ENCODE measurements at regions not wholly inside any gene's neighbourhood (a gene's known extent, or its start where the extent isn't known, plus 50 kb on each side); places are given as distances from the start of the nearest gene placed in this dataset.

- no peak for DNase-seq
These were observed 216.0 kb upstream of the SERP2 start for GRCh38 chr13:44157606-44158005.

GRCh38 chr13:44158098-44158521, 215.5 kb upstream of the SERP2 start:
- DNase-seq = no peak

DNA sequence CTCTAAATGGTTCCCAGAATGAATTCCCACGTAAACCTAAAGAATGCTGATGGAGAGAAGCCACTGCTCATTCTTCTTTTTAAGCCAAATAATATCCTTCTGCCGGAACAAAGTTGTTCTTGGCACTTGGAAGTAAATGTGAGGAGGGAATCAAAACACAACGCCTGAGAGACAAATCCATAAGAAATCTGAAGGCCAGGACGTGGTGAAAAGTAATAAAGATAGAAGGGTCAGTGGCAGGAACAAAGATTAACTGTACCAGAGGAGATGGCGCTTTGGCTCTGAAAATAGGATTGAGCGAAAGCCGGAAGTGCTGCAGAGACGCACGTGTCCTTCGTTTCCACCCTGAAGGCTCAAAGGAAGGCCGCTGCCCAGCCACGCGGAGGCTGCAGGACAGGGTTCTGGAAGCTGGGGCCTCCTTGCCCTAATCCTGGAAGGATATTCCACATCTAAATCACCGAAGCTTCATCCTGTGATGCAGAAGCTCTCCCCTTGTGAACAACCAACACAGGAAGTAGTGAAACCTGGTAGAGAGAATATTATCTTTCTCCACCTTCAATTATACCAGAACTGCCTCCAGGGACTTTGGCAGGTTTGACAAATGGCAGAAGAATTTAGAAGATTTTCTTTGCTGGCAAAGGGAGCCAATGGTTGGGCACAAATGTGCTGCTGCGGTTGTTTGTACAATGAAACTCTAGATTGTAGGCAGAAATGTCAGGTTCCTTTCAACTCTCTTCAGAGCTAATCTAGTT, 214.6 kb upstream of the SERP2 start:
- DNase-seq = no peak

GRCh38 chr13:44159633-44160279, 213.9 kb upstream of the SERP2 start:
- DNase-seq = no peak

GRCh38 chr13:44160591-44161191, 212.9 kb upstream of the SERP2 start:
- no peak for DNase-seq

DNA sequence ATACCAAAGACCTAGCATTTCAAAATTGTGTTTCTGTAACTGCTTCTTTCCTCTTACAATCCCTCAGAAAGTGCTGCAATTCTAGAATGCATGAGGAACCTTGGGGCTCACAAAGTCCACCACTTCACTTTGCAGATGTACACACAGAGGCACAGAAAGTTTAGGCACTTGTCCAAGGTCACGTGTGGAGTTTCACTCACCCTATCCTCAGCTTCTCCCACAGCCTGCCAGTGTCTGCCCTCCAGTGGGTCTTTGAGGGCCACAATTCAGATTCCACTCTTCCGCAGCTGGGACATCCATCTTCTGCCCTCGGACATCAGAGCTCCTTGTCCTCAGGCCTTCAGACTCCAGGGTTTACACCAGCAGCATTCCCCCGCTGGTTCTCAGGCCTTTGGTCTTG, 210.5 kb upstream of the SERP2 start:
- DNase-seq = no peak

- no peak for DNase-seq
These were observed 208.3 kb upstream of the SERP2 start for GRCh38 chr13:44165221-44165888.

GRCh38 chr13:44165889-44166496, 207.6 kb upstream of the SERP2 start:
- DNase-seq = no peak

GRCh38 chr13:44169018-44169911, 204.4 kb upstream of the SERP2 start:
- DNase-seq = no peak

GRCh38 chr13:44170731-44171130, 202.9 kb upstream of the SERP2 start:
- no peak for DNase-seq

- DNase-seq = no peak
These were observed 202.5 kb upstream of the SERP2 start for GRCh38 chr13:44171156-44171555.

GRCh38 chr13:44171861-44172260, 201.8 kb upstream of the SERP2 start:
- DNase-seq = no peak

DNA sequence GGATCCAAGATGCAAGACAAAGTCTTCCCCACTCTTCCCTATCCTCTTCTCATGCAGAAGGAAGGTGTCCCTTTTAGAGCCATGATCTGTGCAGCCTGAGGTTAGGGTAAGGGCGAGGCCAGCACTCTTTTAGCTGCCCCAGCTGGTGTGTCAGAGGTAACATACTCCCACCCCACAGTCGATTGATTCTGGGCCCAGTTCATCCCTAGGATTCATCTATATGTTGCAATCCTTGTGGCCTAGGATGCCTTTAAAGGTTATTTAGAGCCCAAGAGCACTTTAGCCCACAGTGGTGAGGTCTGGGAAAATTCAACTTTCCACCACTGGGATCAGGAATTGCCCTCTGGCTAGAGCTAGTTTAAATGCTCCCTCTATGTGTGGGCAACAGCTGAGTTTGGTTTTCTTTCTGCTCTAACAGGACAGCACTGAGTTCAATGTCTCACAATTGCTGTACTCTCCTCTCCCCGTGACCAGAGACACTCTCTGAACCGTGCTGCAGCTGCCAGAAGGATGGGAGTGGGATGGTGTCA, 201.3 kb upstream of the SERP2 start:
- DNase-seq = no peak

DNA sequence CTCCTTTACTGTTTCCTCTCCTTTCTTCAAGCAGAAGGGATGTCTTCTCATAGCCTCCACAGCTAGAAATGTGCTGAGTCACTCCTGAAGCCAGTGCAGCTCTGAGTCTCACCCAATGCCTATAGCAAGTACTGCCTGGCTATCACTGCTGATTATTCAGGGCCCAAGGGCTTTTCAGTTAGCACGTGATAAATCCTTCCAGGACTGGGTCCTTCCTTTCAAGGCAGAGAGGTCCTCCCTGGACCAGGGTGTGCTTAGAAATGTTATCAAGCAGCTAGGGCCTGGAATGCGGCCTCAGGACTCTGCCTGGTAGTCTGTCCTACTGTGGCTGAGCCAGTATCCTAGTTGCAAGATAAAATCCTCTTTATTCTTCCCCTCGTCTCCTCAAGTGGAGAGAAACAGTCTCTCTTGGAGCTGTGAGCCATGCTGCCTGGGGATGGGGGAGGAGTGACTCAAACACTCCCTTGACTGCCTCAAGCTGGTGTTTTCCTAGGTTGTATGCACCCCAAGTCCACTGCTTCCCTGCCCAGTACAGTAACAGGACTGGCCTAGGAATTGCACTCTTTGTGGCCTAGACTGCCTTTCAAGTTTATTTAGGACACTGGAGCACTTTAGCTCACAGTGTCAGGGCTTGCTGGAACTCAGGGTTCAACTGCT, 198.7 kb upstream of the SERP2 start:
- DNase-seq = no peak

- DNase-seq = no peak
These were observed 197.5 kb upstream of the SERP2 start for GRCh38 chr13:44176173-44176572.

GRCh38 chr13:44180876-44181536, 192.6 kb upstream of the SERP2 start:
- DNase-seq = no peak

GRCh38 chr13:44181931-44182330, 191.7 kb upstream of the SERP2 start:
- DNase-seq = no peak

GRCh38 chr13:44184740-44185139, 188.9 kb upstream of the SERP2 start:
- DNase-seq = no peak

DNA sequence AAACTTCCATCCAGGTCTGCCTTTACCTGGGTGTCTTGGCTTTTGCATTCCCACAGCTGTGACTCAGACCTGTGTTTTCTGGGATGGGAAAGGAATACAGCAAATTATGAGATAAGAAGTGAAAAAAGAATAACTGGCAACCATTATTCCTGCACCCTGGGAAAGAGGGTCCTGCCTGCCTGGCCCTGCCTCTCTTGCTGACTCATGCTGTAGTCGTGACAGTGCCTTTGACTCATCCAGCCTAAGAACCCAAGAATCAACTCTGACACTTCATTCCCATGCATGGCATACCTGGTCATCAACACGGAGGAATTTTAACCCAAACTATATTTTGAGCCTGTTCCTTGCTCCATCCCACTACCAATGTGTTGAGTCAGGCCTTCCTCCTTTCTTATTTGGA, 185.4 kb upstream of the SERP2 start:
- DNase-seq = no peak

DNA sequence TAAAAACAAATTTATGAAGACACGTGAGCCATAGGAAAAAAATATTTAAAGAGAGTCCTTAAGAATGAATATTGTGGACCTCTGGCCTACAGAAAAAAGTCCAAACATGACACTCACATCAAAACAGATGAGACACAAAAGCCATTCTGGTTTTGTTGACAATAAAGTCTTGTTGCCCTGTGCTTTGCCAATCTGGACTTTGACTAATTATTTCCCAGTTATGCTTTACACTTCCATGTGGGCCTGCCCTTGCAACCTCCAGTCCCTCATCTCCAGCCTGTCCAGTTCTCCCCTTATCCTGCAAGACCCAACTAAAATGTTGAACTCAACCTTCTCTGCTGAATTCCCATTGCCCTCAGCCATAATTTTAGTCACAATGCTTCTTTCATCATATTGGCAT, 184.5 kb upstream of the SERP2 start:
- DNase-seq = no peak

DNA sequence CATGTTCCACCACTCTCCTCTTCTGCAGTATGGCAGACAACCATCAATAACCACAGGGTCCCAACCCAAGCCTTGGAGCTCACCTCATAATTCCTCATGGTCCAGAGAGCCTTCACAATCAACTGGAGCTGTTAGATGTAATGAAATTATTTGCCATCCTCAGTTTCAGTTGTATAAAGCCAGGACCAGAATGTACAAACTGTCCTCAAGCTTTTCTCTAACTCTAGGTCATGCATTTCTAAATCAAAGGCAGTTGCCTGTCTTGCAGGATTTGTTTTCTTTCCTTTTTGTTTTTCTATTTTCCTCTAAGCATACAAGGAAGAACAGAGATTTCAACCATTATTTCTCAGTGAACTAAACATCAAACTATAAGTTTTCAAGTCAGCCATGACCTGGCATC, 182.5 kb upstream of the SERP2 start:
- DNase-seq = no peak

Data from SW 1271 (cell line).